ENCODE measurements at regions not wholly inside any gene's neighbourhood (a gene's known extent, or its start where the extent isn't known, plus 50 kb on each side); places are given as distances from the start of the nearest gene placed in this dataset.

- H3K36me3 ChIP-seq = no peaks in the 10 kb centered on the region
- no peak overlapping the region for H3K4me3 ChIP-seq
- no peak overlapping the region for H3K27ac ChIP-seq
- peaks cover 0 to 10% (median 7%) of the 10 kb centered on the region in 4 donors for H3K4me1 ChIP-seq
- no peak for DNase-seq
- TF ChIP-seq EP300 (IDR thresholded peaks at IDR 0.05) (no peak), POLR2A (IDR thresholded peaks at IDR 0.05) (no peak), POLR2AphosphoS5 (IDR thresholded peaks at IDR 0.05) (no peak), CTCF (IDR thresholded peaks at IDR 0.05) (no peak)
- no peaks in the 10 kb centered on the region for H3K9me3 ChIP-seq
- 93 to 96% methylated on average over 13 of the region's 13 CpGs for WGBS, 2 donors
- intact Hi-C loops (cut with DNase I) = no loop called here
- no peaks in the 10 kb centered on the region for H3K27me3 ChIP-seq
These were observed 52.2 kb upstream of the PRL start for GRCh38 chr6:22349051-22349450.

- intact Hi-C loops (cut with DNase I) = no loop called here
- no peaks in the 10 kb centered on the region for H3K27me3 ChIP-seq
- TF ChIP-seq POLR2AphosphoS5 (IDR thresholded peaks at IDR 0.05) (no peak), POLR2A (IDR thresholded peaks at IDR 0.05) (no peak), CTCF (IDR thresholded peaks at IDR 0.05) (no peak)
These were observed 52.7 kb upstream of the PRL start for GRCh38 chr6:22349528-22349927.

GRCh38 chr6:22350109-22350508 is 53.3 kb upstream of the PRL start:
- TF ChIP-seq CTCF (IDR thresholded peaks at IDR 0.05) (no peak), EP300 (IDR thresholded peaks at IDR 0.05) (no peak), POLR2AphosphoS5 (IDR thresholded peaks at IDR 0.05) (no peak), POLR2A (IDR thresholded peaks at IDR 0.05) (no peak)
- DNase-seq = no peak
- Histone ChIP-seq H3K4me3 (no peak overlapping the region), H3K9me3 (no peaks in the 10 kb centered on the region), H3K27me3 (no peaks in the 10 kb centered on the region), H3K36me3 (no peaks in the 10 kb centered on the region), H3K27ac (no peak overlapping the region), H3K4me1 (peaks cover 0 to 10% (median 7%) of the 10 kb centered on the region in 4 donors)
- intact Hi-C loops (cut with DNase I) = no loop called here
- WGBS, 2 donors = 10 to 54% methylated on average over 1 of the region's 1 CpG

More at GRCh38 chr6:22349528-22349927, 52.7 kb upstream of the PRL start:
- Histone ChIP-seq H3K4me1 (peaks cover 0 to 10% (median 7%) of the 10 kb centered on the region in 4 donors), H3K9me3 (no peaks in the 10 kb centered on the region), H3K27ac (no peak overlapping the region), H3K4me3 (no peak overlapping the region), H3K36me3 (no peaks in the 10 kb centered on the region)
- DNase-seq = no peak

- WGBS, 2 donors = 81 to 90% methylated on average over 2 of the region's 2 CpGs
- DNase-seq = no peak
These were observed 56.3 kb upstream of the PRL start for GRCh38 chr6:22353101-22353500.

More at GRCh38 chr6:22353101-22353500, 56.3 kb upstream of the PRL start:
- TF ChIP-seq EP300 (IDR thresholded peaks at IDR 0.05) = no peak
- no peak for TF ChIP-seq CTCF (IDR thresholded peaks at IDR 0.05)
- TF ChIP-seq POLR2A (IDR thresholded peaks at IDR 0.05) = no peak
- no peak for TF ChIP-seq POLR2AphosphoS5 (IDR thresholded peaks at IDR 0.05)
- no peaks in the 10 kb centered on the region for H3K9me3 ChIP-seq
- H3K27ac ChIP-seq = no peak overlapping the region
- H3K27me3 ChIP-seq = no peaks in the 10 kb centered on the region
- H3K4me1 ChIP-seq = peaks cover 0 to 10% (median 7%) of the 10 kb centered on the region in 4 donors
- intact Hi-C loops (cut with DNase I) = no loop called here
- H3K4me3 ChIP-seq = no peak overlapping the region
- H3K36me3 ChIP-seq = no peaks in the 10 kb centered on the region

All from sigmoid colon (tissue), 6 donors.